Erythroblast (primary cell): ENCODE measurements at regions not wholly inside any gene's neighbourhood (a gene's known extent, or its start where the extent isn't known, plus 50 kb on each side); places are given as distances from the start of the nearest gene placed in this dataset.
A peak's percentile ranks its signal among the peaks of the same experiment; 100 is the strongest.

ENCODE experiments used
- DNase-seq, 2 experiments: peaks; one replicate each; lab custom pipeline; 2025; lab: John Stamatoyannopoulos, UW
- GATA1 ChIP-seq: IDR thresholded peaks from 2 replicates; pipeline ENCODE4 v1.6.1; 2011; ENCODE audit warnings: low read depth, mild to moderate bottlenecking, control low read depth, low read length, moderate library complexity
- POLR2A ChIP-seq: IDR thresholded peaks from 2 replicates; pipeline ENCODE4 v1.6.1; 2011; ENCODE audit warnings: mild to moderate bottlenecking, low read length

GRCh38 chr2:8574196-8575037, 107.4 kb upstream of the ID2 start:
- TF ChIP-seq GATA1 (no peak), POLR2A (no peak)
- DNase-seq: no peak

GRCh38 chr2:8575038-8575833, 106.6 kb upstream of the ID2 start:
- DNase-seq: no peak
- TF ChIP-seq POLR2A (no peak), GATA1 (no peak)

GRCh38 chr2:8575834-8576423, 105.9 kb upstream of the ID2 start:
- TF ChIP-seq POLR2A (no peak), GATA1 (no peak)

GRCh38 chr2:8576525-8577167, 105.2 kb upstream of the ID2 start:
- DNase-seq: no peak
- TF ChIP-seq POLR2A: no peak
- no peak for TF ChIP-seq GATA1

More at GRCh38 chr2:8575834-8576423, 105.9 kb upstream of the ID2 start:
- DNase-seq: no peak

- DNase-seq: no peak
Observed at GRCh38 chr2:8577573-8577972, 104.3 kb upstream of the ID2 start.

GRCh38 chr2:8578335-8579244, 103.3 kb upstream of the ID2 start:
- TF ChIP-seq POLR2A: no peak
- no peak for TF ChIP-seq GATA1
- peak in 1 of 2 experiments; percentile 17 for DNase-seq

More at GRCh38 chr2:8577573-8577972, 104.3 kb upstream of the ID2 start:
- TF ChIP-seq GATA1 (no peak), POLR2A (no peak)

- no peak for DNase-seq
- TF ChIP-seq GATA1 (no peak), POLR2A (no peak)
Observed at GRCh38 chr2:8579485-8580085, 102.3 kb upstream of the ID2 start.

GRCh38 chr2:8580316-8581233, 101.3 kb upstream of the ID2 start:
- no peak for DNase-seq
- TF ChIP-seq POLR2A (no peak), GATA1 (no peak)

GRCh38 chr2:8581234-8581561, 100.7 kb upstream of the ID2 start:
- DNase-seq: no peak
- TF ChIP-seq GATA1: no peak
- TF ChIP-seq POLR2A: no peak

GRCh38 chr2:8581601-8582041, 100.2 kb upstream of the ID2 start:
- no peak for TF ChIP-seq GATA1
- TF ChIP-seq POLR2A: no peak
- DNase-seq: peak; percentile 50 to 64

GRCh38 chr2:8582191-8582590, 99.7 kb upstream of the ID2 start:
- no peak for TF ChIP-seq POLR2A
- no peak for TF ChIP-seq GATA1
- DNase-seq: peak in 1 of 2 experiments; percentile 29
